ENCODE measurements at regions not wholly inside any gene's neighbourhood (a gene's known extent, or its start where the extent isn't known, plus 50 kb on each side); places are given as distances from the start of the nearest gene placed in this dataset.

GRCh38 chr5:113808956-113809355 lies 295.5 kb downstream of the YTHDC2 start:
- Histone ChIP-seq H2AFZ (ENCODE audit: insufficient read depth, low read length, poor library complexity) (no peak overlapping the region), H3K4ac (ENCODE audit: low read depth, low read length) (no peak overlapping the region), H3K9me3 (ENCODE audit: insufficient read depth, low read depth, low read length) (no peaks in the 10 kb centered on the region), H3K79me2 (ENCODE audit: control insufficient read depth, insufficient read depth, low read length, poor library complexity) (no peaks in the 10 kb centered on the region), H2BK120ac (ENCODE audit: insufficient read depth, low read length, poor library complexity) (no peak overlapping the region), H2AK5ac (ENCODE audit: low read length) (no peak overlapping the region), H4K8ac (ENCODE audit: low read depth, low read length) (no peak overlapping the region), H3K18ac (ENCODE audit: low read length) (no peak overlapping the region), H2BK5ac (ENCODE audit: low read depth, low read length, poor library complexity) (no peak overlapping the region), H3K23ac (ENCODE audit: low read length) (no peak overlapping the region), H3K27me3 (ENCODE audit: insufficient read depth, low read length) (no peaks in the 10 kb centered on the region), H3K9ac (ENCODE audit: low read length) (no peak overlapping the region), H3K4me2 (ENCODE audit: low read length) (no peak overlapping the region), H3K4me1 (ENCODE audit: control insufficient read depth in 1 of 2, insufficient read depth in 2 of 2, low read length in 2 of 2) (peaks cover 0 to 4% of the 10 kb centered on the region in 2 experiments), H3K14ac (ENCODE audit: low read length) (no peak overlapping the region), H4K12ac (ENCODE audit: low read depth, low read length) (no peak overlapping the region), H3K27ac (ENCODE audit: low read depth, low read length) (no peak overlapping the region), H4K91ac (ENCODE audit: low read depth, low read length) (no peak overlapping the region), H3K4me3 (ENCODE audit: low read depth, low read length) (no peak overlapping the region), H3K79me1 (ENCODE audit: low read length) (no peaks in the 10 kb centered on the region), H3K36me3 (ENCODE audit: control insufficient read depth in 1 of 2, insufficient read depth in 2 of 2, low read length in 2 of 2) (no peaks in the 10 kb centered on the region), H2BK12ac (ENCODE audit: low read length) (no peak overlapping the region)
- 100% methylated on average over 1 of the region's 1 CpG for WGBS (ENCODE audit: extremely low coverage, insufficient coverage, insufficient read length)
- DNase-seq: no peak

GRCh38 chr5:113809626-113810025 lies 296.1 kb downstream of the YTHDC2 start:
- Histone ChIP-seq H2BK120ac (ENCODE audit: insufficient read depth, low read length, poor library complexity) (no peak overlapping the region), H3K27me3 (ENCODE audit: insufficient read depth, low read length) (no peaks in the 10 kb centered on the region), H3K36me3 (ENCODE audit: control insufficient read depth in 1 of 2, insufficient read depth in 2 of 2, low read length in 2 of 2) (no peaks in the 10 kb centered on the region), H2AFZ (ENCODE audit: insufficient read depth, low read length, poor library complexity) (no peak overlapping the region), H4K12ac (ENCODE audit: low read depth, low read length) (no peak overlapping the region), H3K4me3 (ENCODE audit: low read depth, low read length) (no peak overlapping the region), H2BK5ac (ENCODE audit: low read depth, low read length, poor library complexity) (no peak overlapping the region), H3K18ac (ENCODE audit: low read length) (no peak overlapping the region), H2BK12ac (ENCODE audit: low read length) (no peak overlapping the region), H3K4me1 (ENCODE audit: control insufficient read depth in 1 of 2, insufficient read depth in 2 of 2, low read length in 2 of 2) (peaks cover 0 to 4% of the 10 kb centered on the region in 2 experiments), H3K4ac (ENCODE audit: low read depth, low read length) (no peak overlapping the region), H4K8ac (ENCODE audit: low read depth, low read length) (no peak overlapping the region), H4K91ac (ENCODE audit: low read depth, low read length) (no peak overlapping the region), H3K14ac (ENCODE audit: low read length) (no peak overlapping the region), H2AK5ac (ENCODE audit: low read length) (no peak overlapping the region), H3K79me1 (ENCODE audit: low read length) (no peaks in the 10 kb centered on the region), H3K9ac (ENCODE audit: low read length) (no peak overlapping the region), H3K79me2 (ENCODE audit: control insufficient read depth, insufficient read depth, low read length, poor library complexity) (no peaks in the 10 kb centered on the region), H3K23ac (ENCODE audit: low read length) (no peak overlapping the region), H3K9me3 (ENCODE audit: insufficient read depth, low read depth, low read length) (no peaks in the 10 kb centered on the region), H3K4me2 (ENCODE audit: low read length) (no peak overlapping the region), H3K27ac (ENCODE audit: low read depth, low read length) (no peak overlapping the region)
- no peak for DNase-seq
- WGBS (ENCODE audit: extremely low coverage, insufficient coverage, insufficient read length): no CpG with 5 or more reads among the region's 2 CpGs

GRCh38 chr5:113813466-113813865 lies 300.0 kb downstream of the YTHDC2 start:
- no peak overlapping the region for H3K4me3 ChIP-seq (ENCODE audit: low read depth, low read length)
- no peak overlapping the region for H2AK5ac ChIP-seq (ENCODE audit: low read length)
- no peak overlapping the region for H3K18ac ChIP-seq (ENCODE audit: low read length)
- DNase-seq: no peak
- no peak overlapping the region for H3K4ac ChIP-seq (ENCODE audit: low read depth, low read length)
- H2AFZ ChIP-seq (ENCODE audit: insufficient read depth, low read length, poor library complexity): no peak overlapping the region
- no peak overlapping the region for H2BK12ac ChIP-seq (ENCODE audit: low read length)
- no peak overlapping the region for H4K91ac ChIP-seq (ENCODE audit: low read depth, low read length)
- H4K8ac ChIP-seq (ENCODE audit: low read depth, low read length): no peak overlapping the region
- no peak overlapping the region for H3K9ac ChIP-seq (ENCODE audit: low read length)
- no peaks in the 10 kb centered on the region for H3K27me3 ChIP-seq (ENCODE audit: insufficient read depth, low read length)
- H4K12ac ChIP-seq (ENCODE audit: low read depth, low read length): no peak overlapping the region
- H3K14ac ChIP-seq (ENCODE audit: low read length): no peak overlapping the region
- no peaks in the 10 kb centered on the region for H3K4me1 ChIP-seq (ENCODE audit: control insufficient read depth in 1 of 2, insufficient read depth in 2 of 2, low read length in 2 of 2)
- no peak overlapping the region for H2BK120ac ChIP-seq (ENCODE audit: insufficient read depth, low read length, poor library complexity)
- no peak overlapping the region for H2BK5ac ChIP-seq (ENCODE audit: low read depth, low read length, poor library complexity)
- no peak overlapping the region for H3K23ac ChIP-seq (ENCODE audit: low read length)
- no peaks in the 10 kb centered on the region for H3K79me1 ChIP-seq (ENCODE audit: low read length)
- H3K27ac ChIP-seq (ENCODE audit: low read depth, low read length): no peak overlapping the region
- no peaks in the 10 kb centered on the region for H3K79me2 ChIP-seq (ENCODE audit: control insufficient read depth, insufficient read depth, low read length, poor library complexity)
- no peaks in the 10 kb centered on the region for H3K36me3 ChIP-seq (ENCODE audit: control insufficient read depth in 1 of 2, insufficient read depth in 2 of 2, low read length in 2 of 2)
- no peak overlapping the region for H3K4me2 ChIP-seq (ENCODE audit: low read length)
- H3K9me3 ChIP-seq (ENCODE audit: insufficient read depth, low read depth, low read length): no peaks in the 10 kb centered on the region

DNA sequence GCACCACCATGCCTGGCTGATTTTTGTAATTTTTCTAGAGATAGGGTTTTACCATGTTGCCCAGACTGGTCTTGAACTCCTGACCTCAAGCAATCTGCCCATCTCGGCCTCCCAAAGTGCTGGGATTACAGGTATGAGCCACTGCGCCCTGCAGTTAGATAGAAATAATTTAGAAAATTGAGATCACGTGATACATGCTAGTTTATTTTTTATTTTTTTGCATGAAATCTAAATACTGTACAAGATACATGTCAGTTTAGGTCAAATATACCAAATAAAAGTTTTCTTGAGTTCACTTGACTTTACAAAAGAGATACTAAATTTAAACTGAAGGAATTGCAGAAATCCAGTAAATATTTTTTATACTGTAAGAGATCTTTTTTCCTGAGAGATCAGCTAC lies 304.2 kb downstream of the YTHDC2 start:
- H3K4me2 ChIP-seq (ENCODE audit: low read length): no peak overlapping the region
- no peak overlapping the region for H3K18ac ChIP-seq (ENCODE audit: low read length)
- no peaks in the 10 kb centered on the region for H3K4me1 ChIP-seq (ENCODE audit: control insufficient read depth in 1 of 2, insufficient read depth in 2 of 2, low read length in 2 of 2)
- no peaks in the 10 kb centered on the region for H3K27me3 ChIP-seq (ENCODE audit: insufficient read depth, low read length)
- no peak overlapping the region for H3K23ac ChIP-seq (ENCODE audit: low read length)
- no peak overlapping the region for H4K8ac ChIP-seq (ENCODE audit: low read depth, low read length)
- H3K9me3 ChIP-seq (ENCODE audit: insufficient read depth, low read depth, low read length): no peaks in the 10 kb centered on the region
- H3K36me3 ChIP-seq (ENCODE audit: control insufficient read depth in 1 of 2, insufficient read depth in 2 of 2, low read length in 2 of 2): no peaks in the 10 kb centered on the region
- no peak overlapping the region for H3K4me3 ChIP-seq (ENCODE audit: low read depth, low read length)
- no peak for DNase-seq
- no CpG with 5 or more reads among the region's 3 CpGs for WGBS (ENCODE audit: extremely low coverage, insufficient coverage, insufficient read length)
- H2AFZ ChIP-seq (ENCODE audit: insufficient read depth, low read length, poor library complexity): no peak overlapping the region
- H3K79me1 ChIP-seq (ENCODE audit: low read length): no peaks in the 10 kb centered on the region
- H3K27ac ChIP-seq (ENCODE audit: low read depth, low read length): no peak overlapping the region
- no peaks in the 10 kb centered on the region for H3K79me2 ChIP-seq (ENCODE audit: control insufficient read depth, insufficient read depth, low read length, poor library complexity)
- no peak overlapping the region for H3K14ac ChIP-seq (ENCODE audit: low read length)
- H3K9ac ChIP-seq (ENCODE audit: low read length): no peak overlapping the region
- H2BK12ac ChIP-seq (ENCODE audit: low read length): no peak overlapping the region
- no peak overlapping the region for H3K4ac ChIP-seq (ENCODE audit: low read depth, low read length)
- no peak overlapping the region for H4K12ac ChIP-seq (ENCODE audit: low read depth, low read length)
- H2BK120ac ChIP-seq (ENCODE audit: insufficient read depth, low read length, poor library complexity): no peak overlapping the region
- H2AK5ac ChIP-seq (ENCODE audit: low read length): no peak overlapping the region
- H4K91ac ChIP-seq (ENCODE audit: low read depth, low read length): no peak overlapping the region
- H2BK5ac ChIP-seq (ENCODE audit: low read depth, low read length, poor library complexity): no peak overlapping the region

Data from trophoblast cell (in vitro differentiated cells and primary cell).